ENCODE measurements at regions not wholly inside any gene's neighbourhood (a gene's known extent, or its start where the extent isn't known, plus 50 kb on each side); places are given as distances from the start of the nearest gene placed in this dataset.

DNA sequence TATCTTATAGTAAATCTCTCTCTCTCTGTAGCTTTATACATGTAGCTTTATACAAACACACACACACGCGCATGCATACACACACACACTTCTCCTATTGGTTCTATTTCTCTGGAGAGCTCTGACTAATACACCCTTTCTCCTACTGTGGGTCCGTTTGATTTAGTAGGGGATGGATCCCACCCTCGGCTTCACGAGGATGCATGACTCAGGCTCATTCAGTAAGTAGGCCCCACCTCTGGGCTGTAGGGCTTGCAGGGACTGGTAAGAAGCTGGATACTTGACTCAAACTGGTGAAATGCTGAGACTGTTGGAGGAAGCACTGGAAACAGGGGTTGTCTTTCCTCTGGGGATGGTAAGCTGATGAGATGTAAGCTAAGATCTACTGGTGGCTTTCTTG, 98.7 kb downstream of the SLC24A2 start:
- no peak overlapping the region for H2AFZ ChIP-seq (ENCODE audit: low read length)
- H4K8ac ChIP-seq (replicated peaks; ENCODE audit: insufficient read length, low read depth, low read length): no peak overlapping the region
- no peak overlapping the region for H3K14ac ChIP-seq (ENCODE audit: insufficient read depth, low read length)
- TF ChIP-seq, protein P1, sequence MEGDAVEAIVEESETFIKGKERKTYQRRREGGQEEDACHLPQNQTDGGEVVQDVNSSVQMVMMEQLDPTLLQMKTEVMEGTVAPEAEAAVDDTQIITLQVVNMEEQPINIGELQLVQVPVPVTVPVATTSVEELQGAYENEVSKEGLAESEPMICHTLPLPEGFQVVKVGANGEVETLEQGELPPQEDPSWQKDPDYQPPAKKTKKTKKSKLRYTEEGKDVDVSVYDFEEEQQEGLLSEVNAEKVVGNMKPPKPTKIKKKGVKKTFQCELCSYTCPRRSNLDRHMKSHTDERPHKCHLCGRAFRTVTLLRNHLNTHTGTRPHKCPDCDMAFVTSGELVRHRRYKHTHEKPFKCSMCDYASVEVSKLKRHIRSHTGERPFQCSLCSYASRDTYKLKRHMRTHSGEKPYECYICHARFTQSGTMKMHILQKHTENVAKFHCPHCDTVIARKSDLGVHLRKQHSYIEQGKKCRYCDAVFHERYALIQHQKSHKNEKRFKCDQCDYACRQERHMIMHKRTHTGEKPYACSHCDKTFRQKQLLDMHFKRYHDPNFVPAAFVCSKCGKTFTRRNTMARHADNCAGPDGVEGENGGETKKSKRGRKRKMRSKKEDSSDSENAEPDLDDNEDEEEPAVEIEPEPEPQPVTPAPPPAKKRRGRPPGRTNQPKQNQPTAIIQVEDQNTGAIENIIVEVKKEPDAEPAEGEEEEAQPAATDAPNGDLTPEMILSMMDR (conservative IDR thresholded peaks at IDR 0.05): no peak
- no peaks in the 10 kb centered on the region for H3K27me3 Mint-ChIP-seq (ENCODE audit: low read depth)
- no peaks in the 10 kb centered on the region for H3K4me1 ChIP-seq (ENCODE audit: insufficient read depth, low read length)
- peaks cover 6% of the 10 kb centered on the region for H3K9me3 ChIP-seq (ENCODE audit: control insufficient read depth, low read depth, low read length)
- H3K27me3 ChIP-seq (ENCODE audit: insufficient read depth, low read length): no peaks in the 10 kb centered on the region
- no peak overlapping the region for H3K9ac ChIP-seq (ENCODE audit: extremely low read depth, insufficient read length, low read length)
- no peaks in the 10 kb centered on the region for H3K23me2 ChIP-seq (ENCODE audit: insufficient read length, low read depth, low read length, poor library complexity, severe bottlenecking)
- no peak overlapping the region for H2BK5ac ChIP-seq (ENCODE audit: insufficient read length, low read length)
- no CpG with 5 or more reads among the region's 5 CpGs for WGBS (ENCODE audit: extremely low coverage, insufficient read length, low lambda C conversion rate)
- no peak overlapping the region for H3K4me3 Mint-ChIP-seq
- H3K79me2 ChIP-seq (ENCODE audit: insufficient read depth, low read length): no peaks in the 10 kb centered on the region
- H2BK12ac ChIP-seq (ENCODE audit: insufficient read length, low read depth, low read length): no peak overlapping the region
- no peak overlapping the region for H3K18ac ChIP-seq (ENCODE audit: insufficient read length, low read depth, low read length)
- no peak for DNase-seq
- H2BK15ac ChIP-seq (ENCODE audit: low read depth, low read length): no peak overlapping the region
- no peak overlapping the region for H4K91ac ChIP-seq (ENCODE audit: insufficient read length, low read depth, low read length)
- H3K4me1 Mint-ChIP-seq: peaks cover 0 to 7% of the 10 kb centered on the region in 2 experiments; a peak in 1 of 4 replicates
- H4K5ac ChIP-seq (ENCODE audit: insufficient read length, low read depth, low read length): no peak overlapping the region
- no peak overlapping the region for H3K4ac ChIP-seq (ENCODE audit: low read depth, low read length)
- H3K9me3 Mint-ChIP-seq: peaks cover 17 to 32% of the 10 kb centered on the region in 2 experiments
- no peak overlapping the region for H3K23ac ChIP-seq (ENCODE audit: insufficient read length, low read depth, low read length)
- no peak overlapping the region for H3T11ph ChIP-seq (ENCODE audit: low read length)
- H3K56ac ChIP-seq (ENCODE audit: insufficient read length, low read depth, low read length): no peak overlapping the region
- no peak overlapping the region for H3K4me2 ChIP-seq (ENCODE audit: insufficient read depth, insufficient read length, low read length)
- H3K27ac Mint-ChIP-seq: 0 out of 7 replicates have a peak overlapping the region, but pooled peaks of 1 of the 3 experiments have one; percentile 0
- no peak overlapping the region for H2AK5ac ChIP-seq (ENCODE audit: insufficient read length, low read length)
- H2BK20ac ChIP-seq (ENCODE audit: low read depth, low read length, poor library complexity, severe bottlenecking): no peak overlapping the region
- peaks cover 12 to 31% (median 21%) of the 10 kb centered on the region in 3 experiments for H3K36me3 Mint-ChIP-seq (ENCODE audit: insufficient read depth in 1 of 3, low read depth in 3 of 3)
- no peaks in the 10 kb centered on the region for H4K20me1 ChIP-seq (ENCODE audit: control insufficient read depth, insufficient read depth, insufficient read length)
- no peak overlapping the region for H3K27ac ChIP-seq (ENCODE audit: insufficient read length, low read depth, low read length)
- H3K79me1 ChIP-seq (ENCODE audit: insufficient read depth, low read depth, low read length, poor library complexity, severe bottlenecking): no peaks in the 10 kb centered on the region
- no peak overlapping the region for H2BK120ac ChIP-seq (ENCODE audit: low read depth, low read length, poor library complexity, severe bottlenecking)
